SK-N-SH treated with all-trans-retinoic acid at 6 μM for 48 hours (cell line): ENCODE measurements at regions not wholly inside any gene's neighbourhood (a gene's known extent, or its start where the extent isn't known, plus 50 kb on each side); places are given as distances from the start of the nearest gene placed in this dataset.

Source experiments
- ARNTL ChIP-seq: fragments of 450-650 bp; formaldehyde crosslinking; IDR thresholded peaks from 2 replicates; pipeline ENCODE4 v1.5.0; 2020; ENCODE audit warnings: low read depth, mild to moderate bottlenecking, moderate library complexity, borderline replicate concordance
- CSDC2 ChIP-seq: fragments of 250-450 bp; sonication (Bioruptor Pico); IDR thresholded peaks from 2 replicates; pipeline ENCODE4 v1.5.0; 2020; ENCODE audit warnings: mild to moderate bottlenecking, moderate library complexity
- ESRRG ChIP-seq: fragments of 250-450 bp; sonication (Bioruptor Pico); IDR thresholded peaks from 2 replicates; pipeline ENCODE4 v1.6.1; 2021; ENCODE audit warnings: mild to moderate bottlenecking
- GLIS3 ChIP-seq: fragments of 250-450 bp; sonication (Bioruptor Pico); IDR thresholded peaks from 2 replicates; pipeline ENCODE4 v1.5.0; 2020; ENCODE audit warnings: mild to moderate bottlenecking, moderate library complexity
- ISL1 ChIP-seq: fragments of 250-450 bp; sonication (Bioruptor Pico); IDR thresholded peaks from 2 replicates; pipeline ENCODE4 v2.1.2; 2022; ENCODE audit warnings: mild to moderate bottlenecking, moderate library complexity
- PATZ1 ChIP-seq: fragments of 250-450 bp; sonication (Bioruptor Pico); IDR thresholded peaks from 2 replicates; pipeline ENCODE4 v1.8.0; 2020; ENCODE audit warnings: mild to moderate bottlenecking, moderate library complexity, borderline replicate concordance
- POU6F1 ChIP-seq: fragments of 250-450 bp; sonication (Bioruptor Pico); IDR thresholded peaks from 2 replicates; pipeline ENCODE4 v1.8.0; 2021; ENCODE audit warnings: low read depth, mild to moderate bottlenecking, moderate library complexity, borderline replicate concordance
- RARB ChIP-seq: fragments of 250-450 bp; sonication (Bioruptor Pico); IDR thresholded peaks from 2 replicates; pipeline ENCODE4 v1.8.0; 2021; ENCODE audit warnings: mild to moderate bottlenecking, moderate library complexity
- SNAI2 ChIP-seq: fragments of 250-450 bp; sonication (Bioruptor Pico); IDR thresholded peaks from 2 replicates; pipeline ENCODE4 v1.5.0; 2020; ENCODE audit warnings: mild to moderate bottlenecking, moderate library complexity
- TOX ChIP-seq: fragments of 250-450 bp; sonication (Bioruptor Pico); IDR thresholded peaks from 2 replicates; pipeline ENCODE4 v1.8.0; 2021; ENCODE audit warnings: mild to moderate bottlenecking, moderate library complexity, borderline replicate concordance
- TSHZ2 ChIP-seq: fragments of 250-450 bp; sonication (Bioruptor Pico); IDR thresholded peaks from 2 replicates; pipeline ENCODE4 v1.5.0; 2020; ENCODE audit warnings: mild to moderate bottlenecking, moderate library complexity
- ZC3H10 ChIP-seq: fragments of 250-450 bp; sonication (Bioruptor Pico); IDR thresholded peaks from 2 replicates; pipeline ENCODE4 v1.5.1; 2021; ENCODE audit warnings: mild to moderate bottlenecking, moderate library complexity
- ZFP30 ChIP-seq: fragments of 450-650 bp; formaldehyde crosslinking; IDR thresholded peaks from 2 replicates; pipeline ENCODE4 v1.5.0; 2022; ENCODE audit warnings: mild to moderate bottlenecking, moderate library complexity
- ZNF70 ChIP-seq: fragments of 450-650 bp; formaldehyde crosslinking; IDR thresholded peaks from 2 replicates; pipeline ENCODE4 v1.5.0; 2020; ENCODE audit warnings: mild to moderate bottlenecking, moderate library complexity

- TF ChIP-seq RARB: no peak
- TF ChIP-seq POU6F1 (CRISPR knock-in tag): no peak
- TF ChIP-seq ZNF70 (CRISPR knock-in tag): no peak
- no peak for TF ChIP-seq ZC3H10 (CRISPR knock-in tag)
- no peak for TF ChIP-seq GLIS3
- TF ChIP-seq ESRRG (CRISPR knock-in tag): no peak
- TF ChIP-seq ARNTL (CRISPR knock-in tag): no peak
- TF ChIP-seq SNAI2 (CRISPR knock-in tag): no peak
- no peak for TF ChIP-seq ISL1 (CRISPR knock-in tag)
- TF ChIP-seq TSHZ2 (CRISPR knock-in tag): no peak
- TF ChIP-seq PATZ1: no peak
- no peak for TF ChIP-seq CSDC2 (CRISPR knock-in tag)
- no peak for TF ChIP-seq ZFP30 (CRISPR knock-in tag)
- no peak for TF ChIP-seq TOX
Observed at GRCh38 chr10:31686599-31686998, 242.0 kb downstream of the ARHGAP12 start.
